GM21390 (cell line): ENCODE measurements at regions not wholly inside any gene's neighbourhood (a gene's known extent, or its start where the extent isn't known, plus 50 kb on each side); places are given as distances from the start of the nearest gene placed in this dataset.
"Not testable (repeated sequence)": the region's sequence is repeated elsewhere in the genome, so short reads cannot be mapped to it uniquely, and the experiment has no call there.

ENCODE experiments used
- ATAC-seq: cut with Tn5 transposase; IDR thresholded peaks from one replicate; pipeline ENCODE4 v1.9.1; 2021; ENCODE audit not compliant: unreplicated experiment

DNA sequence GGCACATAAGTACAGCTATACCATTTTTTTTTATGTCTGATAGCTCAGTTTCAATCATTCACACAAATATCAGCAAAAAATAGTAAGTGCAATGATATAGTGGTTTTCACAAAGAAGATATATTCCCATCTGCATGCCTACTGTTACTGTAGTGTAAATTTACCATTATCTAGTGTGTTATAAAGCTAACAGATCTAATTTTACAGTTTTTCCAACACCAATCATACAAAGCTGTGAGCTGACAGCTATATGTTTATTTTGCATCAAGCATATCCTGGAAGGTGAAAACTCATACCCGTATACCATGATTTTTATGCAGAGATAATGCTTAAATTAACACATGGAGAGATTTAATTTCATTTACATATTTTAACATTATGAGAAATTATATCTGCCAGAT, 89.9 kb upstream of the HAPLN1 start:
- no peak for ATAC-seq

DNA sequence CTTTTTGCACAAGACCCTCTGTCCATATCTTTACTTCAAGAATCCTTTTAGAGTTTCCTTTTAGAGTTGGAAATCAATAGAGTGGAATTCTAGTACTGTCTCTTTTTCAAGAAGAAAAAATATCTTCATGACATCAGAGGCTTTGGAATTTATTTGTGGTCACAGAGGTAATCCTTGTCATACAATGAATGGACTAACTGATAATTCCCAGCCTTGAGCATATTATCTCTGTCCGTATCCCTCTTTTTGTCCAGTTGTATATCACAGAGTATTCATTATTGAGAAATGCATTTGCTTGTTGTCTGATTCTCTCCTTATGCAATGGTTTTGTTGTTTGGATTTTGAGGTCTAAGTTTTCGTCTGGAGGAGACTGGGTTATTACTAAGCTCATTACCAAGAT, 82.0 kb upstream of the HAPLN1 start:
- no peak for ATAC-seq

DNA sequence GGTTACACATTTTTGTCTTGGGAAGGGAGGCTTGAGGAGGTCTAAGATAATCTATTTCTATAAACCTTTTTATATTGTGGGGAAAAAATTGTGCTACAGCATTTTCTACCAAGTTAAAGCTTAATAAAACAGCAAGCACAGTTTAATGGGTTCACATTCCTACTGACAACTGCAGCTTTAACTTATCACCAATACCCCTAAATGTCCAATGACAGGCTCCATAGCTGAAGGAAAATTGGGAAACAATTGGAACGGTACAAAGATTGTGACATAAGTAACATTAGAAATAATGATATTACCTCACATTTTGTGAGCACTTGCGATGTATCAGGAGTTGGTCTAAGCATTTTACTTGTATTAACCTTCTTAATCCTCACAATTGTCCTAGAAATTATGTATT, 79.5 kb upstream of the HAPLN1 start:
- no peak for ATAC-seq

DNA sequence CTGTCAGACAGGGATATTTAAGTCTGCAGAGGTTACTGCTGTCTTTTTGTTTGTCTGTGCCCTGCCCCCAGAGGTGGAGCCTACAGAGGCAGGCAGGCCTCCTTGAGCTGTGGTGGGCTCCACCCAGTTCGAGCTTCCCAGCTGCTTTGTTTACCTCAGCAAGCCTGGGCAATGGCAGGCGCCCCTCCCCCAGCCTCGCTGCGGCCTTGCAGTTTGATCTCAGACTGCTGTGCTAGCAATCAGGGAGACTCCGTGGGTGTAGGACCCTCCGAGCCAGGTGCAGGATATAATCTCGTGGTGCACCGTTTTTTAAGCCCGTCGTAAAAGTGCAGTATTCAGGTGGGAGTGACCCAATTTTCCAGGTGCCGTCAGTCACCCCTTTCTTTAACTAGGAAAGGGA, 78.4 kb upstream of the HAPLN1 start:
- ATAC-seq, result not testable (repeated sequence)

DNA sequence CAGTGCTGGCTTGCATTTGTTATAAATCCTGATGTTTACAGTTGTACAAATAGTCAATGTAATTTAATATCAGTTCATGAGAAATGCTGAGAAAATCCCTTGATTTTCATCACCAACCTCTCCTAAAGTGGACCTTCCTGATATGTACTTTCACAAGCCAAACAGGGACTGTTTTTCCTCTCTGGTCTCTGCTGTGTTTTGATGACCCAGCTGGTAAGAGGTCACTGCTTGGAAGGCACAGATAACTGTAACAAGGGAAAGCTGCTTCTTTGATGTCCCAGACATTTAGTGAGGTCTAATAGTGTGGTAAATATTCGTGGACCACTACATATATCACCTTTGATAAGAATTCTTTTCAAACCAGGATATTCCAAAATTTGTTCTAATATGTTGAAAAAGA, 68.7 kb upstream of the HAPLN1 start:
- ATAC-seq, result no peak

DNA sequence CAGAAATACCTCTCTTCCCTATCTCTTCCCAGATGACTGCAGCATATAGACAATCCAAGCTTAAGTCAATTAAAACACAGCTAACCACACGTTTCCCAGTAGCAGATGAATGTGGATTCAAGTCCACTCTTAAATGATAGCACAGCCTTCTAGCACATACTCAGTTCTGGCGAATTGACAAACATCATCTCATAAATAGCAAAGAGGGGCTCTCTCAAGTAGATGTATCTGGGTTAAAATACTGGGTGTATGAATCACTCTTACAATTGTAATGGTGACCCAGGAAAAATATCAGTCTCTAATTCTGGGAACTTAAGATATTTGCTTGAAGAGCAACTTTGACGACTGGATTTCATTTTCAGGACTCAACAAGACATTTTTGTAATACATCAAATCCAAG, 67.0 kb upstream of the HAPLN1 start:
- ATAC-seq, result no peak

DNA sequence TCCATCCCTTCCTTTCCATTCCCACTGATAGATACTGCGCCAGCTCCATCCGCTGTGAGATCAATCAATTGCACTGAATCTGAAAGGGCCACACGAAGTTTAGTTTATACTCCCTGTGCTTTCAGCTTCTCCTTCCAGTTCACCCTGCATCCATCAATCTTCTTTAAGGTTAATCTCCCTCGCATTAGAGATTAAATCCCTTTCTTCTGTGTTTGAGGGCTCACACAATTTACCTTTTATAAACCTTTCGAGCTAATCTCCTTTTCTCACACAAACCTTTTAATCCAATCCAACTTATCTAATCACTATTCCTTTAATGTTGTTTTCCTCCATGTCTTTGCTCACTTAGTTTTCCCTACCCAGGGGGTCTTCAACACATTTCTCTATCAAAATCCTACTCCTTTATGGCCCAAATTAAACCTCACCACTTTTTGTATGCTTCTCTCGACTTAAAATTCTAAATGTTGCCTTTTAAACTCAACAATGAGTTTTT, 64.6 kb upstream of the HAPLN1 start:
- ATAC-seq, result no peak

DNA sequence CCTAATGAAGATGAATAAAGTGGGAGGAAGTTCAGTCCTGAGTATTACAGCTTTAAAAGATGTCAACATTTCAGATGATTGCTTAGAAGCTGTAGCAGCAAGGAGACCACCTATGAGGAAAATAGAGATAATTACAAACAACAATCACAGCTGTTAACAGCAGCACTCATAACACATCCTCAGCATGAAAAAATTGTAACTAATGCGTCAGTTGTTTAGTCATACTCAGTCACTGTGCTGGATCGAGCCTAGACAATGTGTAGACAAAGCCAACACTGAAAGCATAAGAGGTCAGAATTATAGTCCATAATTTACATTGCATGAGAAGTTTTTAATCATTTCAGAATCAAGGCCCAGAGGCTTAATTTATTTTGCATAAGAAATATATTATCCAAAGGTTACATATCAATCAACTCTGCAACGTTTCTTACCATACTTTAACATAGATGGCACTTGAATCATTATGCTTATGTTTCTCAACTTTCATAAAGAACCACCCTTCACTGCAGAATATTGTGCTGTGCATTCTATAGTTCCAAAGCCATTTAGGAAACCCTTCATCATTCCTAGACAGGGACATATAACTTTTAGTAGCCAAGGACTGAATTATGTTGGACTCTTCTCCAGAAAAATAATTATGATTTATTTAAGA, 60.2 kb upstream of the HAPLN1 start:
- no peak for ATAC-seq

DNA sequence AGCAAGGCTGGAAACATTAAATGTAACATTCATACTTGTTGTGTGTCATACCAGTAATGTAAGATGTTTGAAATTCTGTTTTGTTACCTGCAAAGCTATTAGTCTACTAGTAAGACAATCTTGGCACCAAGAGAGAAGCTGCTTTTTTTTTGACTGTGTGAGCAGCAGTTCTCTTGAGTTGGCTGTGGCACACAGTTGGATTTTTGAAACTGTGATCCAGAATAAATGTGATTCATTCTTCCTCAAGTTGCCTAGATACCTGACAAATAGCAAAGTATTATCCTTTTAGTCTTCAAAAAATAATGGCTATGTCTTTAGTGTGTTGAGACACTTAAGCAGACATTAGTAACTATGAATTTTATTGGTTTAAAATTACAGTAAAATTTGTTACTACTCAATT, 57.2 kb upstream of the HAPLN1 start:
- ATAC-seq, result no peak

DNA sequence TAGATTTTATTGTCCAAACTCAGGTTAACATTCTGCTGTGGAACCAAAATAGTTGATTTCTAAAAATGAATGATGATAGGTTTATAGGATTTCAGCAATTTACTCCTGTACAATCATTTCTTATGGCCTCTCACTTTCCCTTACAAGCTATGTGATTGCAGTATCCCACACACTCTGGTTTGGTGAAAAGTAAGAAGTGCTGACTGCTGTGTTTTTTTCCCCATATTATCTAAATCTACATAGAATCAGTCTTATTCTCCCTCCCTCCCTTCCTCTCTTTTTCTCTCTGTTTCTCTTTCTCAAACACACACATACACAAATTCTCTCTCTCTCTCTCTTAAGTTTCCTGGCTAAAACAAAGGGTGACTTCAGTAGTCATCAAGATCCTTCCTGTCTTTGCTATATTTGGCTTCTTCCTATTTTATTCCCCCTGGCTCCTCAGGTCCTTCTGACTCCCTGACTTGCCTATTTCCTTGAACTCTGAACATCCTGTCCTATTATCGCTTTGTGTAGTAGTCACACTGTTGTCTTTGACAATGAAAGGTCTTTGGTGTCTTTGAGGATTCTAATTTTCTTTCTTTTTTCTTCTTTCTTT, 55.9 kb upstream of the HAPLN1 start:
- no peak for ATAC-seq
